ENCODE measurements at regions not wholly inside any gene's neighbourhood (a gene's known extent, or its start where the extent isn't known, plus 50 kb on each side); places are given as distances from the start of the nearest gene placed in this dataset.

DNA sequence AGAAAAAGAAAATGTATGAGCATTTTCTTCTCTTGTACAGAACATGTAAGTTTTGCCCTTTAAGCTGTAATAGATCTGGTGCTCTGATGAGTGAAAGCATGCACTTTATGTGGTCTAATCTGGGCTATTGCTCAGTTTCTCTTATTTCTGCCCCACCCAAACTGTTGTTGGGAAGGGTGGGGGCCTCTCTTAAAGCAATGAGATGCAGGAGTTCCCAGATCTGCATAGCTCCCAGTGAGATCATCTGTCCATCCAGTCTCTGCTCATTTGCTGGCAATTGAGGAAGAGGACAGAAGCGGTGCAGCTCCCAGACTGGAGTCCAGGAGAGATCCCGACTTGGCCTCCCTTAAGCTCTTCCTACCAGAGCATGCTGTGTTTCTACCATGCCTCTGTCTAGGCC is 114.9 kb upstream of the SORCS3 start:
- intact Hi-C loops (cut with DNase I; ENCODE audit: low total_unique reads) = no loop called here
- Histone ChIP-seq H3K4me3 (no peak overlapping the region), H3K36me3 (ENCODE audit: low read depth, missing control alignments) (no peaks in the 10 kb centered on the region), H3K27ac (no peak overlapping the region), H3K27me3 (no peaks in the 10 kb centered on the region), H3K4me1 (no peaks in the 10 kb centered on the region), H3K9me3 (no peaks in the 10 kb centered on the region)
- no peak for TF ChIP-seq POLR2A (IDR thresholded peaks at IDR 0.05)
- TF ChIP-seq, protein P1, sequence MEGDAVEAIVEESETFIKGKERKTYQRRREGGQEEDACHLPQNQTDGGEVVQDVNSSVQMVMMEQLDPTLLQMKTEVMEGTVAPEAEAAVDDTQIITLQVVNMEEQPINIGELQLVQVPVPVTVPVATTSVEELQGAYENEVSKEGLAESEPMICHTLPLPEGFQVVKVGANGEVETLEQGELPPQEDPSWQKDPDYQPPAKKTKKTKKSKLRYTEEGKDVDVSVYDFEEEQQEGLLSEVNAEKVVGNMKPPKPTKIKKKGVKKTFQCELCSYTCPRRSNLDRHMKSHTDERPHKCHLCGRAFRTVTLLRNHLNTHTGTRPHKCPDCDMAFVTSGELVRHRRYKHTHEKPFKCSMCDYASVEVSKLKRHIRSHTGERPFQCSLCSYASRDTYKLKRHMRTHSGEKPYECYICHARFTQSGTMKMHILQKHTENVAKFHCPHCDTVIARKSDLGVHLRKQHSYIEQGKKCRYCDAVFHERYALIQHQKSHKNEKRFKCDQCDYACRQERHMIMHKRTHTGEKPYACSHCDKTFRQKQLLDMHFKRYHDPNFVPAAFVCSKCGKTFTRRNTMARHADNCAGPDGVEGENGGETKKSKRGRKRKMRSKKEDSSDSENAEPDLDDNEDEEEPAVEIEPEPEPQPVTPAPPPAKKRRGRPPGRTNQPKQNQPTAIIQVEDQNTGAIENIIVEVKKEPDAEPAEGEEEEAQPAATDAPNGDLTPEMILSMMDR (IDR thresholded peaks at IDR 0.05) = no peak
- no peak for DNase-seq
- WGBS, 2 donors = 93% methylated on average over 2 of the region's 2 CpGs

DNA sequence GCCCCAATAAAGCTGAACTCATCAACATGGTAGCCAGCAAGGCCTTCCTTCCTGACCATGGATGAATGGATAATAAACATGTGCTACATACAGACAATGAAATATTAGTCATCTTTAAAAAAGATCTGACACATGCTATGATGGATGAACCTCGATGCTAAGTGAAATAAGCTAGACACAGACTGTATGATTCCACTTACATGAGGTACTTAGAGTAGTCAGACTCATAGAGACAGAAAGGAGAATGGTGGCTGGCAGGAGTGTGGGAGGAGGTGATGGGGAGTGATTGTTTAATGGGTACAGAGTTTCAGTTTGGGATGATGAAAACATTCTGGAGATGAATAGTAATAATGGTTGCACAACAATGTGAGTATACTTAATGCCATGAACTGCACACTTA is 114.1 kb upstream of the SORCS3 start:
- Histone ChIP-seq H3K4me3 (no peak overlapping the region), H3K27ac (no peak overlapping the region), H3K27me3 (no peaks in the 10 kb centered on the region), H3K9me3 (no peaks in the 10 kb centered on the region), H3K4me1 (no peaks in the 10 kb centered on the region), H3K36me3 (ENCODE audit: low read depth, missing control alignments) (no peaks in the 10 kb centered on the region)
- TF ChIP-seq, protein P1 (IDR thresholded peaks at IDR 0.05) = no peak
- TF ChIP-seq POLR2A (IDR thresholded peaks at IDR 0.05) = no peak
- no peak for DNase-seq
- 64 to 74% methylated on average over 1 of the region's 1 CpG for WGBS, 2 donors
- intact Hi-C loops (cut with DNase I; ENCODE audit: low total_unique reads) = no loop called here

DNA sequence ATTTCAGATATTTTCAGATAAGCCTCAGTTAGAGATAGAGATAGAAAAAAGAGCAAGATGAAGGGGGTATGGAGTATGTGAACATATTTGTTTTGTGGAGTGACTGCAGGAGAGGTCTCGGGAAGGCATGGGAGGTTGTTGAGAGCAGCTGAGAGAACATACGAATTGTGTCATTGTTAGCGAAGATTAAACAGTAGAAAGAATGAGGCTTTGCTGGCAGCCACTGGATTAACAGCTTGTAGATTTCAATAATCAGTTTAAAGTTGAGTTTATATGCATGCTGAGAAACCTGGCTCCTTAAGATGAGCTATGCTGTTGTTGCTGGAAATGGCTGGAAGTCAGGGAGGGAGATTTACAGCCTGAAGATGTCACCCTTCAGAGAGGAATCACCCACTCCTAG is 100.9 kb upstream of the SORCS3 start:
- Histone ChIP-seq H3K4me3 (no peak overlapping the region), H3K4me1 (no peaks in the 10 kb centered on the region), H3K27ac (no peak overlapping the region), H3K9me3 (no peaks in the 10 kb centered on the region), H3K27me3 (no peaks in the 10 kb centered on the region), H3K36me3 (ENCODE audit: low read depth, missing control alignments) (no peaks in the 10 kb centered on the region)
- TF ChIP-seq, protein P1 (IDR thresholded peaks at IDR 0.05) = no peak
- TF ChIP-seq POLR2A (IDR thresholded peaks at IDR 0.05) = no peak
- 71 to 74% methylated on average over 3 of the region's 3 CpGs for WGBS, 2 donors
- no peak for DNase-seq
- intact Hi-C loops (cut with DNase I; ENCODE audit: low total_unique reads) = no loop called here

DNA sequence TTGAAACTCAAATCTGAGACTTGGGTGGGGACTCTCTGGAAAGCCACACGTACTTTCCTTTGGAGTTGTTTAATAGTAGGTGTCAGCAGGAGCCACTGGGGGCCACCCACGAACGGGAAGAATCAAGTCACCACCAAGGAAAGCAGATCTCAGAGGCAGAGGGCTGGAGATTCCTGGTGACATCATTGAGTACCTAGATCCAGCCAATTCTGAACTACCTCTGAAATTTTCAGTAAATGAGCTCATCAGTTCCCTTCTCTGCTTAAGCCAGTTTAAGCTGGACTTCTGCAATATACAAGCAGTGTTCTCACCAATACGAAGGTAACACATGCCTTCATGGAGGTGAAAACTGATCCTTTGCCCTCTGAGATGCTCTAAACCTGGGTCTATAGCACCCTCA is 99.3 kb upstream of the SORCS3 start:
- Histone ChIP-seq H3K4me3 (no peak overlapping the region), H3K9me3 (no peaks in the 10 kb centered on the region), H3K36me3 (ENCODE audit: low read depth, missing control alignments) (no peaks in the 10 kb centered on the region), H3K27ac (no peak overlapping the region), H3K27me3 (no peaks in the 10 kb centered on the region), H3K4me1 (no peaks in the 10 kb centered on the region)
- TF ChIP-seq, protein P1 (IDR thresholded peaks at IDR 0.05) = no peak
- no peak for TF ChIP-seq POLR2A (IDR thresholded peaks at IDR 0.05)
- WGBS, 2 donors = 75 to 83% methylated on average over 4 of the region's 4 CpGs
- DNase-seq = no peak
- intact Hi-C loops (cut with DNase I; ENCODE audit: low total_unique reads) = no loop called here

DNA sequence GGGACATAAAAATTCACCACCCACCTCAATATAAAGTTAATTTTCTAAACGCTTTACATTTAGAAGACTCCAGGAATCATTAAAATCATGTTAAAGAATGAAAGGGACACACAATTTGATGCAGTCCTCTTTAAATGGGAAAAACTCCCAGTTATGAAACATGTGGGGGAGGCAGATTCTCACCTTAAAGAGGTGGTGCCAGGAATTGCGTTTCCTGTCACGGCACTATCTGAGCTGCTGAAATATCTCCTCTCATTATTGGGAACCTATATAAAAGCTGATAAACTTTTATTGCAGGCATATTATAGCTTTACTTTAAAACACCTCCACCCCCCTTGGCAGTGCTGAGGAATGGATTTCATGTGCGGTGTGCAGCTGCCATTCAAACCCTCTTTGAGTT is 94.8 kb upstream of the SORCS3 start:
- H3K9me3 ChIP-seq = no peaks in the 10 kb centered on the region
- H3K4me3 ChIP-seq = no peak overlapping the region
- TF ChIP-seq POLR2A (IDR thresholded peaks at IDR 0.05) = no peak
- TF ChIP-seq, protein P1 (IDR thresholded peaks at IDR 0.05) = no peak
- no peaks in the 10 kb centered on the region for H3K27me3 ChIP-seq
- H3K27ac ChIP-seq = no peak overlapping the region
- DNase-seq = no peak
- intact Hi-C loops (cut with DNase I; ENCODE audit: low total_unique reads) = no loop called here
- H3K4me1 ChIP-seq = no peaks in the 10 kb centered on the region
- H3K36me3 ChIP-seq (ENCODE audit: low read depth, missing control alignments) = no peaks in the 10 kb centered on the region
- WGBS, 2 donors = 74 to 75% methylated on average over 4 of the region's 4 CpGs

Data from testis (tissue), 2 donors.